Nephron (organoid): ENCODE measurements at regions not wholly inside any gene's neighbourhood (a gene's known extent, or its start where the extent isn't known, plus 50 kb on each side); places are given as distances from the start of the nearest gene placed in this dataset.

Experiments
- H3K27ac Mint-ChIP-seq, 3 experiments: 2 replicates each; pipeline ENCODE4 v1.8.0; 2020; ENCODE audit warnings: mixed read lengths in 3 of 3, mild to moderate bottlenecking in 2 of 3, moderate library complexity in 1 of 3
- H3K27me3 Mint-ChIP-seq: 2 replicates; pipeline ENCODE4 v1.8.0; 2021; ENCODE audit warnings: low read depth, mild to moderate bottlenecking, moderate library complexity, mixed read lengths
- H3K36me3 Mint-ChIP-seq: 2 replicates; pipeline ENCODE4 v1.8.0; 2020; ENCODE audit warnings: low read depth, mixed read lengths
- H3K4me1 Mint-ChIP-seq: 2 replicates; pipeline ENCODE4 v1.8.0; 2020; ENCODE audit warnings: mixed read lengths
- H3K4me3 Mint-ChIP-seq, 3 experiments: 2 replicates each; pipeline ENCODE4 v1.8.0; 2020; ENCODE audit warnings: mild to moderate bottlenecking in 3 of 3, mixed read lengths in 3 of 3, moderate library complexity in 2 of 3
- H3K9me3 Mint-ChIP-seq: 2 replicates; pipeline ENCODE4 v1.8.0; 2020; ENCODE audit warnings: mixed read lengths
- CTCF ChIP-seq, 3 experiments: fragments of 200-600 bp; sonication (generic); IDR thresholded peaks; one replicate each; pipeline ENCODE4 v1.5.0; 2021; ENCODE audit warnings: antibody characterized with exemption in 3 of 3; ENCODE audit not compliant: unreplicated experiment in 3 of 3

- Mint-ChIP-seq H3K4me1 (peaks cover 8% of the 10 kb centered on the region), H3K27ac (no peak overlapping the region), H3K9me3 (peaks cover 13% of the 10 kb centered on the region), H3K27me3 (peaks cover 15% of the 10 kb centered on the region), H3K4me3 (no peak overlapping the region), H3K36me3 (peaks cover 4% of the 10 kb centered on the region)
- no peak for TF ChIP-seq CTCF (IDR thresholded peaks at IDR 0.05; ENCODE audit: unreplicated experiment in 3 of 3)
These were observed 364.2 kb downstream of the ZNF516 start for GRCh38 chr18:76130845-76131244.

DNA sequence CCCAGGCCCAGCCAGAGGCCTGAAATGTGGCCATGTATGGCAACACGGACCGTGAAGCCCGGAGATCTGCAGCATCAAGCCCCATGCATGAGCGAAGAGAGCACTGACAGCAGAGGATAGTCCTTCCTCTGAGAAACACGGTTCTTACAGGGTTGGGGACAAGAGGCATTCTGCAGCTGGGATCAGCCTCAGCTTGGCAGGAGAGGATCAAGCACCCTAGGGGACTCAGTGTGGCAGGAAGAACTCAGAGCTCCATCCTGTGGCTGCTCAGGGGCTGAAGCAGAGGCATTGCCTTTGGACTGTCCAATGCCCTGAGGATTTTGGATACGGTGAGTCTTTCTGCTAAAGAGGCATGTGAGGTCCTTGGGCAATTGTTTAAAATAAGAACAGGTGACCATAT, 368.7 kb downstream of the ZNF516 start:
- no peaks in the 10 kb centered on the region for H3K36me3 Mint-ChIP-seq
- peaks cover 11% of the 10 kb centered on the region for H3K27me3 Mint-ChIP-seq
- peaks cover 1% of the 10 kb centered on the region for H3K4me1 Mint-ChIP-seq
- TF ChIP-seq CTCF (IDR thresholded peaks at IDR 0.05; ENCODE audit: unreplicated experiment in 3 of 3) = no peak
- H3K4me3 Mint-ChIP-seq = no peak overlapping the region
- no peak overlapping the region for H3K27ac Mint-ChIP-seq
- H3K9me3 Mint-ChIP-seq = peaks cover 2% of the 10 kb centered on the region

GRCh38 chr18:76121011-76121410, 374.0 kb downstream of the ZNF516 start:
- peaks cover 3% of the 10 kb centered on the region for H3K9me3 Mint-ChIP-seq
- H3K27ac Mint-ChIP-seq = peak overlapping the region in 2 of 3 experiments; percentile 31 to 62
- no peaks in the 10 kb centered on the region for H3K27me3 Mint-ChIP-seq
- no peak overlapping the region for H3K4me3 Mint-ChIP-seq
- H3K36me3 Mint-ChIP-seq = no peaks in the 10 kb centered on the region
- no peak for TF ChIP-seq CTCF (IDR thresholded peaks at IDR 0.05; ENCODE audit: unreplicated experiment in 3 of 3)
- peaks cover 9% of the 10 kb centered on the region for H3K4me1 Mint-ChIP-seq

GRCh38 chr18:76115580-76115979, 379.5 kb downstream of the ZNF516 start:
- Mint-ChIP-seq H3K9me3 (peaks cover 8% of the 10 kb centered on the region), H3K36me3 (no peaks in the 10 kb centered on the region), H3K27ac (no peak overlapping the region), H3K27me3 (peaks cover 8% of the 10 kb centered on the region), H3K4me3 (no peak overlapping the region), H3K4me1 (peaks cover under 1% of the 10 kb centered on the region)
- TF ChIP-seq CTCF (IDR thresholded peaks at IDR 0.05; ENCODE audit: unreplicated experiment in 3 of 3) = no peak

GRCh38 chr18:76113101-76113500, 381.9 kb downstream of the ZNF516 start:
- TF ChIP-seq CTCF (IDR thresholded peaks at IDR 0.05; ENCODE audit: unreplicated experiment in 3 of 3) = no peak
- Mint-ChIP-seq H3K4me1 (no peaks in the 10 kb centered on the region), H3K9me3 (peaks cover 12% of the 10 kb centered on the region), H3K27me3 (peaks cover 8% of the 10 kb centered on the region), H3K27ac (peak overlapping the region in 1 of 3 experiments; percentile 11), H3K36me3 (no peaks in the 10 kb centered on the region), H3K4me3 (no peak overlapping the region)

- H3K36me3 Mint-ChIP-seq = peaks cover 6% of the 10 kb centered on the region
- peak overlapping the region in 2 of 3 experiments; percentile 22 to 68 for H3K27ac Mint-ChIP-seq
- peaks cover 51% of the 10 kb centered on the region for H3K4me1 Mint-ChIP-seq
- H3K4me3 Mint-ChIP-seq = peak overlapping the region in 1 of 3 experiments; percentile 3
- TF ChIP-seq CTCF (IDR thresholded peaks at IDR 0.05; ENCODE audit: unreplicated experiment in 3 of 3) = no peak
- H3K27me3 Mint-ChIP-seq = no peaks in the 10 kb centered on the region
- H3K9me3 Mint-ChIP-seq = peaks cover 35% of the 10 kb centered on the region
These were observed 392.4 kb downstream of the ZNF516 start for GRCh38 chr18:76102626-76103025.
